ENCODE measurements at regions not wholly inside any gene's neighbourhood (a gene's known extent, or its start where the extent isn't known, plus 50 kb on each side); places are given as distances from the start of the nearest gene placed in this dataset.
A peak's percentile ranks its signal among the peaks of the same experiment; 100 is the strongest.

GRCh38 chr2:63751901-63752300 is 89.8 kb upstream of the UGP2 start:
- H3K9me3 ChIP-seq (ENCODE audit: control insufficient read depth in 2 of 2, insufficient read depth in 1 of 2, low read depth in 1 of 2, low read length in 1 of 2): no peaks in the 10 kb centered on the region
- H3K27me3 ChIP-seq (ENCODE audit: control insufficient read depth in 3 of 3, insufficient read depth in 3 of 3, low read length in 3 of 3): peaks cover 0 to 3% (median 0%) of the 10 kb centered on the region in 3 donors
- FAIRE-seq (no peak), DNase-seq (no peak)
- no peak overlapping the region for H3K27ac ChIP-seq (ENCODE audit: low read depth in 1 of 3, low read length in 2 of 3)
- H3K4me3 ChIP-seq (ENCODE audit: low read depth in 1 of 3, low read length in 3 of 3): no peak overlapping the region
- no peaks in the 10 kb centered on the region for H3K36me3 ChIP-seq (ENCODE audit: control insufficient read depth in 3 of 3, insufficient read depth in 2 of 3, low read depth in 1 of 3, low read length in 3 of 3)
- H3K4me1 ChIP-seq (ENCODE audit: control insufficient read depth in 3 of 3, insufficient read depth in 2 of 3, low read depth in 1 of 3, low read length in 2 of 3): no peaks in the 10 kb centered on the region
- 85 to 96% (median 95%) methylated on average over 3 of the region's 3 CpGs for WGBS, 3 donors

GRCh38 chr2:63755216-63755615 is 86.5 kb upstream of the UGP2 start:
- no peak for DNase-seq
- no peak for FAIRE-seq
- no peak overlapping the region for H3K4me3 ChIP-seq (ENCODE audit: low read depth in 1 of 3, low read length in 3 of 3)
- H3K9me3 ChIP-seq (ENCODE audit: control insufficient read depth in 2 of 2, insufficient read depth in 1 of 2, low read depth in 1 of 2, low read length in 1 of 2): no peaks in the 10 kb centered on the region
- peaks cover 0 to 3% (median 0%) of the 10 kb centered on the region in 3 donors for H3K27me3 ChIP-seq (ENCODE audit: control insufficient read depth in 3 of 3, insufficient read depth in 3 of 3, low read length in 3 of 3)
- WGBS, 3 donors: 69 to 70% (median 70%) methylated on average over 6 of the region's 6 CpGs
- H3K36me3 ChIP-seq (ENCODE audit: control insufficient read depth in 3 of 3, insufficient read depth in 2 of 3, low read depth in 1 of 3, low read length in 3 of 3): no peaks in the 10 kb centered on the region
- no peak overlapping the region for H3K27ac ChIP-seq (ENCODE audit: low read depth in 1 of 3, low read length in 2 of 3)
- no peaks in the 10 kb centered on the region for H3K4me1 ChIP-seq (ENCODE audit: control insufficient read depth in 3 of 3, insufficient read depth in 2 of 3, low read depth in 1 of 3, low read length in 2 of 3)

GRCh38 chr2:63755965-63756364 is 85.7 kb upstream of the UGP2 start:
- no peak overlapping the region for H3K27ac ChIP-seq (ENCODE audit: low read depth in 1 of 3, low read length in 2 of 3)
- H3K9me3 ChIP-seq (ENCODE audit: control insufficient read depth in 2 of 2, insufficient read depth in 1 of 2, low read depth in 1 of 2, low read length in 1 of 2): no peaks in the 10 kb centered on the region
- no peaks in the 10 kb centered on the region for H3K36me3 ChIP-seq (ENCODE audit: control insufficient read depth in 3 of 3, insufficient read depth in 2 of 3, low read depth in 1 of 3, low read length in 3 of 3)
- no peaks in the 10 kb centered on the region for H3K4me1 ChIP-seq (ENCODE audit: control insufficient read depth in 3 of 3, insufficient read depth in 2 of 3, low read depth in 1 of 3, low read length in 2 of 3)
- FAIRE-seq (no peak), DNase-seq (no peak)
- no peak overlapping the region for H3K4me3 ChIP-seq (ENCODE audit: low read depth in 1 of 3, low read length in 3 of 3)
- H3K27me3 ChIP-seq (ENCODE audit: control insufficient read depth in 3 of 3, insufficient read depth in 3 of 3, low read length in 3 of 3): peaks cover 0 to 3% (median 0%) of the 10 kb centered on the region in 3 donors

- Histone ChIP-seq H3K36me3 (ENCODE audit: control insufficient read depth in 3 of 3, insufficient read depth in 2 of 3, low read depth in 1 of 3, low read length in 3 of 3) (no peaks in the 10 kb centered on the region), H3K27me3 (ENCODE audit: control insufficient read depth in 3 of 3, insufficient read depth in 3 of 3, low read length in 3 of 3) (no peaks in the 10 kb centered on the region), H3K27ac (ENCODE audit: low read depth in 1 of 3, low read length in 2 of 3) (no peak overlapping the region), H3K9me3 (ENCODE audit: control insufficient read depth in 2 of 2, insufficient read depth in 1 of 2, low read depth in 1 of 2, low read length in 1 of 2) (no peaks in the 10 kb centered on the region), H3K4me3 (ENCODE audit: low read depth in 1 of 3, low read length in 3 of 3) (no peak overlapping the region), H3K4me1 (ENCODE audit: control insufficient read depth in 3 of 3, insufficient read depth in 2 of 3, low read depth in 1 of 3, low read length in 2 of 3) (no peaks in the 10 kb centered on the region)
- FAIRE-seq (no peak), DNase-seq (no peak)
- 64 to 79% (median 75%) methylated on average over 4 of the region's 4 CpGs for WGBS, 3 donors
Observed at GRCh38 chr2:63763391-63763941, 78.2 kb upstream of the UGP2 start.

- FAIRE-seq (no peak), DNase-seq (no peak)
- Histone ChIP-seq H3K4me3 (ENCODE audit: low read depth in 1 of 3, low read length in 3 of 3) (no peak overlapping the region), H3K36me3 (ENCODE audit: control insufficient read depth in 3 of 3, insufficient read depth in 2 of 3, low read depth in 1 of 3, low read length in 3 of 3) (no peaks in the 10 kb centered on the region), H3K4me1 (ENCODE audit: control insufficient read depth in 3 of 3, insufficient read depth in 2 of 3, low read depth in 1 of 3, low read length in 2 of 3) (no peaks in the 10 kb centered on the region), H3K27me3 (ENCODE audit: control insufficient read depth in 3 of 3, insufficient read depth in 3 of 3, low read length in 3 of 3) (no peaks in the 10 kb centered on the region), H3K9me3 (ENCODE audit: control insufficient read depth in 2 of 2, insufficient read depth in 1 of 2, low read depth in 1 of 2, low read length in 1 of 2) (no peaks in the 10 kb centered on the region), H3K27ac (ENCODE audit: low read depth in 1 of 3, low read length in 2 of 3) (no peak overlapping the region)
- 45 to 67% (median 49%) methylated on average over 2 of the region's 2 CpGs for WGBS, 3 donors
Observed at GRCh38 chr2:63764630-63765029, 77.1 kb upstream of the UGP2 start.

- H3K27ac ChIP-seq (ENCODE audit: low read depth in 1 of 3, low read length in 2 of 3): no peak overlapping the region
- DNase-seq (peak in 1 of 2 donors; percentile 2), FAIRE-seq (no peak)
- H3K36me3 ChIP-seq (ENCODE audit: control insufficient read depth in 3 of 3, insufficient read depth in 2 of 3, low read depth in 1 of 3, low read length in 3 of 3): no peaks in the 10 kb centered on the region
- no peaks in the 10 kb centered on the region for H3K4me1 ChIP-seq (ENCODE audit: control insufficient read depth in 3 of 3, insufficient read depth in 2 of 3, low read depth in 1 of 3, low read length in 2 of 3)
- WGBS, 3 donors: 45 to 70% (median 54%) methylated on average over 2 of the region's 2 CpGs
- no peak overlapping the region for H3K4me3 ChIP-seq (ENCODE audit: low read depth in 1 of 3, low read length in 3 of 3)
- H3K27me3 ChIP-seq (ENCODE audit: control insufficient read depth in 3 of 3, insufficient read depth in 3 of 3, low read length in 3 of 3): no peaks in the 10 kb centered on the region
- H3K9me3 ChIP-seq (ENCODE audit: control insufficient read depth in 2 of 2, insufficient read depth in 1 of 2, low read depth in 1 of 2, low read length in 1 of 2): no peaks in the 10 kb centered on the region
Observed at GRCh38 chr2:63765117-63765516, 76.6 kb upstream of the UGP2 start.

- no peaks in the 10 kb centered on the region for H3K36me3 ChIP-seq (ENCODE audit: control insufficient read depth in 3 of 3, insufficient read depth in 2 of 3, low read depth in 1 of 3, low read length in 3 of 3)
- 94 to 100% (median 97%) methylated on average over 1 of the region's 1 CpG for WGBS, 3 donors
- H3K4me1 ChIP-seq (ENCODE audit: control insufficient read depth in 3 of 3, insufficient read depth in 2 of 3, low read depth in 1 of 3, low read length in 2 of 3): no peaks in the 10 kb centered on the region
- no peak overlapping the region for H3K4me3 ChIP-seq (ENCODE audit: low read depth in 1 of 3, low read length in 3 of 3)
- H3K27ac ChIP-seq (ENCODE audit: low read depth in 1 of 3, low read length in 2 of 3): no peak overlapping the region
- H3K27me3 ChIP-seq (ENCODE audit: control insufficient read depth in 3 of 3, insufficient read depth in 3 of 3, low read length in 3 of 3): no peaks in the 10 kb centered on the region
- DNase-seq (no peak), FAIRE-seq (no peak)
- no peaks in the 10 kb centered on the region for H3K9me3 ChIP-seq (ENCODE audit: control insufficient read depth in 2 of 2, insufficient read depth in 1 of 2, low read depth in 1 of 2, low read length in 1 of 2)
Observed at GRCh38 chr2:63767307-63767706, 74.4 kb upstream of the UGP2 start.

- no peaks in the 10 kb centered on the region for H3K36me3 ChIP-seq (ENCODE audit: control insufficient read depth in 3 of 3, insufficient read depth in 2 of 3, low read depth in 1 of 3, low read length in 3 of 3)
- H3K4me3 ChIP-seq (ENCODE audit: low read depth in 1 of 3, low read length in 3 of 3): no peak overlapping the region
- no peak for DNase-seq
- no peaks in the 10 kb centered on the region for H3K9me3 ChIP-seq (ENCODE audit: control insufficient read depth in 2 of 2, insufficient read depth in 1 of 2, low read depth in 1 of 2, low read length in 1 of 2)
- FAIRE-seq: peak; percentile 53
- no peaks in the 10 kb centered on the region for H3K4me1 ChIP-seq (ENCODE audit: control insufficient read depth in 3 of 3, insufficient read depth in 2 of 3, low read depth in 1 of 3, low read length in 2 of 3)
- H3K27ac ChIP-seq (ENCODE audit: low read depth in 1 of 3, low read length in 2 of 3): no peak overlapping the region
- H3K27me3 ChIP-seq (ENCODE audit: control insufficient read depth in 3 of 3, insufficient read depth in 3 of 3, low read length in 3 of 3): no peaks in the 10 kb centered on the region
Observed at GRCh38 chr2:63768051-63768450, 73.6 kb upstream of the UGP2 start.

- Histone ChIP-seq H3K36me3 (ENCODE audit: control insufficient read depth in 3 of 3, insufficient read depth in 2 of 3, low read depth in 1 of 3, low read length in 3 of 3) (no peaks in the 10 kb centered on the region), H3K4me3 (ENCODE audit: low read depth in 1 of 3, low read length in 3 of 3) (no peak overlapping the region), H3K27ac (ENCODE audit: low read depth in 1 of 3, low read length in 2 of 3) (no peak overlapping the region), H3K4me1 (ENCODE audit: control insufficient read depth in 3 of 3, insufficient read depth in 2 of 3, low read depth in 1 of 3, low read length in 2 of 3) (no peaks in the 10 kb centered on the region), H3K27me3 (ENCODE audit: control insufficient read depth in 3 of 3, insufficient read depth in 3 of 3, low read length in 3 of 3) (no peaks in the 10 kb centered on the region), H3K9me3 (ENCODE audit: control insufficient read depth in 2 of 2, insufficient read depth in 1 of 2, low read depth in 1 of 2, low read length in 1 of 2) (no peaks in the 10 kb centered on the region)
- DNase-seq (no peak), FAIRE-seq (no peak)
- WGBS, 3 donors: 68 to 84% (median 68%) methylated on average over 3 of the region's 3 CpGs
Observed at GRCh38 chr2:63769915-63770314, 71.8 kb upstream of the UGP2 start.

All from small intestine (tissue), 7 donors.